ENCODE measurements at regions not wholly inside any gene's neighbourhood (a gene's known extent, or its start where the extent isn't known, plus 50 kb on each side); places are given as distances from the start of the nearest gene placed in this dataset.

DNA sequence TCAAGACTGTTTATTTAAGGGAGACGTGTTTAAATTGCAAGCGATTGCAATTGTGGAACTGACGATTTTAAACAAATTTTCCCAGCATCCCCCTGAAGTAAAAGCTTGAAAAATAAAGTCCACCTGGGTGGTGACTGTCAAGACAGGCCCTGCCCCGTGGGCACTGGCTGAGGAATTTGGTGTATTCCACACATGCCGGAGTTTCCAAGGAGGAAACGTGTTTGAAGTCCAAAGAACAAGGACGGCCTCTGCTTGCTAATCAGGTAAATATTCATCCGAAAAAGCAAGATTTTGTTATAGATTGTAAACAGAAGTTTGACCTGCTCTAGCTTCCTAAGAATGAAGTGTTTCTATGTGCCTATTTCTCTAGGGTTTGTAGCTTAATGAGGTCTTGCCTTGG lies 505.1 kb downstream of the QKI start:
- ChIA-PET RAD21 (ENCODE audit: low non-redundant PET in 1 of 2, low total read pairs in 2 of 2, uncharacterized antibody in 2 of 2, unreplicated experiment in 2 of 2) (no interaction called here), CTCF (no interaction called here), POLR2A (no interaction called here)
- no peak overlapping the region for H3K27ac ChIP-seq (ENCODE audit: low read depth, low read length)
- H3K9me2 ChIP-seq (ENCODE audit: insufficient read depth) = no peaks in the 10 kb centered on the region
- no peak overlapping the region for H2AFZ ChIP-seq (ENCODE audit: low read depth, low read length, poor library complexity, severe bottlenecking)
- no peaks in the 10 kb centered on the region for H3K9me3 ChIP-seq (ENCODE audit: control insufficient read depth in 1 of 2, insufficient read depth in 1 of 2, low read depth in 1 of 2, low read length in 2 of 2)
- H3K79me2 ChIP-seq (ENCODE audit: insufficient read depth, low read length) = no peaks in the 10 kb centered on the region
- TF ChIP-seq POLR2A (IDR thresholded peaks at IDR 0.05; ENCODE audit: borderline replicate concordance, extremely low read depth, insufficient read depth, insufficient read length) (no peak), CEBPB (IDR thresholded peaks at IDR 0.05; ENCODE audit: low read depth) (no peak), FOSL1 (IDR thresholded peaks at IDR 0.05; ENCODE audit: low read depth) (no peak), ZFX (IDR thresholded peaks at IDR 0.05) (no peak), EZH2 (IDR thresholded peaks at IDR 0.05) (no peak), SP1 (IDR thresholded peaks at IDR 0.05; ENCODE audit: low read depth) (no peak), RAD21 (IDR thresholded peaks at IDR 0.05; ENCODE audit: low read depth) (no peak), CBX3 (IDR thresholded peaks at IDR 0.05; ENCODE audit: low read depth) (no peak), ELF1 (IDR thresholded peaks at IDR 0.05; ENCODE audit: borderline replicate concordance, low read depth) (no peak), JUND (IDR thresholded peaks at IDR 0.05) (no peak), POLR2AphosphoS5 (IDR thresholded peaks at IDR 0.05; ENCODE audit: low read depth, low read length) (no peak), ZNF274 (IDR thresholded peaks at IDR 0.05; ENCODE audit: low read depth, low read length) (no peak)
- TF ChIP-seq, protein P1, sequence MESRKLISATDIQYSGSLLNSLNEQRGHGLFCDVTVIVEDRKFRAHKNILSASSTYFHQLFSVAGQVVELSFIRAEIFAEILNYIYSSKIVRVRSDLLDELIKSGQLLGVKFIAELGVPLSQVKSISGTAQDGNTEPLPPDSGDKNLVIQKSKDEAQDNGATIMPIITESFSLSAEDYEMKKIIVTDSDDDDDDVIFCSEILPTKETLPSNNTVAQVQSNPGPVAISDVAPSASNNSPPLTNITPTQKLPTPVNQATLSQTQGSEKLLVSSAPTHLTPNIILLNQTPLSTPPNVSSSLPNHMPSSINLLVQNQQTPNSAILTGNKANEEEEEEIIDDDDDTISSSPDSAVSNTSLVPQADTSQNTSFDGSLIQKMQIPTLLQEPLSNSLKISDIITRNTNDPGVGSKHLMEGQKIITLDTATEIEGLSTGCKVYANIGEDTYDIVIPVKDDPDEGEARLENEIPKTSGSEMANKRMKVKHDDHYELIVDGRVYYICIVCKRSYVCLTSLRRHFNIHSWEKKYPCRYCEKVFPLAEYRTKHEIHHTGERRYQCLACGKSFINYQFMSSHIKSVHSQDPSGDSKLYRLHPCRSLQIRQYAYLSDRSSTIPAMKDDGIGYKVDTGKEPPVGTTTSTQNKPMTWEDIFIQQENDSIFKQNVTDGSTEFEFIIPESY (IDR thresholded peaks at IDR 0.05; ENCODE audit: extremely low read depth, insufficient replicate concordance, low read length) = no peak
- TF ChIP-seq, protein P2, sequence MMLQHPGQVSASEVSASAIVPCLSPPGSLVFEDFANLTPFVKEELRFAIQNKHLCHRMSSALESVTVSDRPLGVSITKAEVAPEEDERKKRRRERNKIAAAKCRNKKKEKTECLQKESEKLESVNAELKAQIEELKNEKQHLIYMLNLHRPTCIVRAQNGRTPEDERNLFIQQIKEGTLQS (IDR thresholded peaks at IDR 0.05) = no peak
- TF ChIP-seq, protein P3, sequence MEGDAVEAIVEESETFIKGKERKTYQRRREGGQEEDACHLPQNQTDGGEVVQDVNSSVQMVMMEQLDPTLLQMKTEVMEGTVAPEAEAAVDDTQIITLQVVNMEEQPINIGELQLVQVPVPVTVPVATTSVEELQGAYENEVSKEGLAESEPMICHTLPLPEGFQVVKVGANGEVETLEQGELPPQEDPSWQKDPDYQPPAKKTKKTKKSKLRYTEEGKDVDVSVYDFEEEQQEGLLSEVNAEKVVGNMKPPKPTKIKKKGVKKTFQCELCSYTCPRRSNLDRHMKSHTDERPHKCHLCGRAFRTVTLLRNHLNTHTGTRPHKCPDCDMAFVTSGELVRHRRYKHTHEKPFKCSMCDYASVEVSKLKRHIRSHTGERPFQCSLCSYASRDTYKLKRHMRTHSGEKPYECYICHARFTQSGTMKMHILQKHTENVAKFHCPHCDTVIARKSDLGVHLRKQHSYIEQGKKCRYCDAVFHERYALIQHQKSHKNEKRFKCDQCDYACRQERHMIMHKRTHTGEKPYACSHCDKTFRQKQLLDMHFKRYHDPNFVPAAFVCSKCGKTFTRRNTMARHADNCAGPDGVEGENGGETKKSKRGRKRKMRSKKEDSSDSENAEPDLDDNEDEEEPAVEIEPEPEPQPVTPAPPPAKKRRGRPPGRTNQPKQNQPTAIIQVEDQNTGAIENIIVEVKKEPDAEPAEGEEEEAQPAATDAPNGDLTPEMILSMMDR (IDR thresholded peaks at IDR 0.05 in 2 of 3, conservative IDR thresholded peaks at IDR 0.05 in 1 of 3; ENCODE audit: borderline replicate concordance in 1 of 3, insufficient read depth in 1 of 3, low read depth in 2 of 3, low read length in 2 of 3) = no peak
- no peaks in the 10 kb centered on the region for H3K36me3 ChIP-seq (ENCODE audit: control insufficient read depth in 1 of 2, insufficient read depth in 2 of 2, low read length in 2 of 2)
- DNase-seq (ENCODE audit: low read depth, low spot score) = no peak
- H3K27me3 ChIP-seq (ENCODE audit: insufficient read depth, low read length) = no peaks in the 10 kb centered on the region
- ATAC-seq = no peak
- H3K9ac ChIP-seq (ENCODE audit: low read length) = no peak overlapping the region
- H4K20me1 ChIP-seq (ENCODE audit: insufficient read depth) = no peaks in the 10 kb centered on the region
- intact Hi-C loops (cut with micrococcal nuclease) = no loop called here
- no peak overlapping the region for H3K4me2 ChIP-seq (ENCODE audit: low read length)
- no peak overlapping the region for H3K4me3 ChIP-seq (replicated peaks in 1 of 2; ENCODE audit: low read depth in 1 of 2, low read length in 2 of 2)
- H3K4me1 ChIP-seq (ENCODE audit: control insufficient read depth in 1 of 2, insufficient read depth in 2 of 2, low read length in 2 of 2) = no peaks in the 10 kb centered on the region
- BruUV-seq (replicated peaks) = no TSS peak
